BLaER1 treated with 17β-estradiol and CSF1 and Interleukin-3, amounts not matched to agents 10 nM and 100 nM (cell line): ENCODE measurements at regions not wholly inside any gene's neighbourhood (a gene's known extent, or its start where the extent isn't known, plus 50 kb on each side); places are given as distances from the start of the nearest gene placed in this dataset.
"Not testable (repeated sequence)": the region's sequence is repeated elsewhere in the genome, so short reads cannot be mapped to it uniquely, and the experiment has no call there.

Source experiments
- H3K27ac ChIP-seq, 11 experiments: shearing (Covaris generic); formaldehyde crosslinking; 2 replicates each; pipeline ENCODE4 v1.8.1; 2022
- H3K27me3 ChIP-seq, 11 experiments: shearing (Covaris generic); formaldehyde crosslinking; 2 replicates each; pipeline ENCODE4 v1.8.1; 2022
- H3K36me3 ChIP-seq, 11 experiments: shearing (Covaris generic); formaldehyde crosslinking; 2 replicates each; pipeline ENCODE4 v1.8.1; 2022
- H3K4me1 ChIP-seq, 10 experiments: shearing (Covaris generic); formaldehyde crosslinking; 2 replicates each; pipeline ENCODE4 v1.8.1; 2022
- H3K4me2 ChIP-seq, 11 experiments: shearing (Covaris generic); formaldehyde crosslinking; 2 replicates each; pipeline ENCODE4 v1.8.1; 2022
- H3K4me3 ChIP-seq, 10 experiments: shearing (Covaris generic); formaldehyde crosslinking; 2 replicates each; pipeline ENCODE4 v1.8.1; 2022
- H3K9ac ChIP-seq, 11 experiments: shearing (Covaris generic); formaldehyde crosslinking; 2 replicates each; pipeline ENCODE4 v1.8.1; 2022
- H3K9me3 ChIP-seq, 11 experiments: shearing (Covaris generic); formaldehyde crosslinking; replicated peaks in 1 of 11; 2 replicates each; pipeline ENCODE4 v1.8.1; 2022
- H4K20me1 ChIP-seq, 11 experiments: shearing (Covaris generic); formaldehyde crosslinking; 2 replicates each; pipeline ENCODE4 v1.8.1; 2022
- Cebpa-rat ChIP-seq, 11 experiments: shearing (Covaris generic); IDR thresholded peaks; 2 replicates each; pipeline ENCODE4 v1.8.1; 2022

GRCh38 chr5:66438696-66439095, 157.5 kb upstream of the MAST4 start:
- peaks cover 6 to 21% (median 9%) of the 10 kb centered on the region in 10 experiments for H3K4me1 ChIP-seq
- no peak overlapping the region for H3K27ac ChIP-seq
- TF ChIP-seq Cebpa-rat (IDR thresholded peaks at IDR 0.05): no peak
- H3K9me3 ChIP-seq: no peaks in the 10 kb centered on the region
- no peaks in the 10 kb centered on the region for H3K27me3 ChIP-seq
- H3K9ac ChIP-seq: no peak overlapping the region
- H4K20me1 ChIP-seq: no peaks in the 10 kb centered on the region
- no peaks in the 10 kb centered on the region for H3K36me3 ChIP-seq
- H3K4me2 ChIP-seq: no peak overlapping the region
- no peak overlapping the region for H3K4me3 ChIP-seq

GRCh38 chr5:66440202-66440680, 156.0 kb upstream of the MAST4 start:
- Histone ChIP-seq H3K4me1 (peaks cover 6 to 19% (median 9%) of the 10 kb centered on the region in 10 experiments), H3K9me3 (peaks cover 0 to 3% (median 0%) of the 10 kb centered on the region in 11 experiments; a peak in 3 of 22 replicates), H4K20me1 (no peaks in the 10 kb centered on the region), H3K4me3 (peak overlapping the region in 1 of 10 experiments; percentile 23; a peak in 1 of 20 replicates), H3K4me2 (peak overlapping the region in 9 of 11 experiments; percentile 7 to 81 (median 54); a peak in 14 of 22 replicates), H3K36me3 (no peaks in the 10 kb centered on the region), H3K27me3 (no peaks in the 10 kb centered on the region), H3K9ac (peak overlapping the region in 2 of 11 experiments; percentile 57 to 58; a peak in 4 of 22 replicates), H3K27ac (peak overlapping the region in 4 of 11 experiments; percentile 44 to 70 (median 54); a peak in 7 of 22 replicates)
- TF ChIP-seq Cebpa-rat (IDR thresholded peaks at IDR 0.05): no peak

DNA sequence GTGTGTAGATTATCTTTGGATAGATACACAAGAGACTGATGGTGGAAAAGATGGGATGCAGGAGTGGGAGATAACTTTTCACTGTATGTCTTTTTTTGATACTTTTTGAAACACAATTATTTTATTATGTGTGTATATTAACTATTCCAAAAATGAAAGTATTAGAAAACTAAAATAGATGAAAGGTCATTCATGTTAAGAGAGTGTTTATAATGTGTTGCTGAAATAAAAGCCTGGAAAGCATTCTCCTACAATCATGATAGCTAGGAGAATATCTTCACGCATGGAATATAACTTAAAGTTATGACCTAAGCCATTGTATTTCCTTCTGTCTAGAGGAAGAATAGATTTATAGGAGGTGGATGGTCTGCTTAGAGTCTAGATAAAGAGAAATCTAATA, 154.8 kb upstream of the MAST4 start:
- no peak for TF ChIP-seq Cebpa-rat (IDR thresholded peaks at IDR 0.05)
- H3K4me3 ChIP-seq: no peak overlapping the region
- H3K36me3 ChIP-seq: no peaks in the 10 kb centered on the region
- H3K27ac ChIP-seq: no peak overlapping the region
- H3K4me2 ChIP-seq: peak overlapping the region in 1 of 11 experiments; percentile 77; a peak in 1 of 22 replicates
- H3K9me3 ChIP-seq: peaks cover 0 to 3% (median 0%) of the 10 kb centered on the region in 11 experiments; a peak in 3 of 22 replicates
- H4K20me1 ChIP-seq: no peaks in the 10 kb centered on the region
- peaks cover 6 to 19% (median 9%) of the 10 kb centered on the region in 10 experiments for H3K4me1 ChIP-seq
- H3K9ac ChIP-seq: no peak overlapping the region
- H3K27me3 ChIP-seq: no peaks in the 10 kb centered on the region

DNA sequence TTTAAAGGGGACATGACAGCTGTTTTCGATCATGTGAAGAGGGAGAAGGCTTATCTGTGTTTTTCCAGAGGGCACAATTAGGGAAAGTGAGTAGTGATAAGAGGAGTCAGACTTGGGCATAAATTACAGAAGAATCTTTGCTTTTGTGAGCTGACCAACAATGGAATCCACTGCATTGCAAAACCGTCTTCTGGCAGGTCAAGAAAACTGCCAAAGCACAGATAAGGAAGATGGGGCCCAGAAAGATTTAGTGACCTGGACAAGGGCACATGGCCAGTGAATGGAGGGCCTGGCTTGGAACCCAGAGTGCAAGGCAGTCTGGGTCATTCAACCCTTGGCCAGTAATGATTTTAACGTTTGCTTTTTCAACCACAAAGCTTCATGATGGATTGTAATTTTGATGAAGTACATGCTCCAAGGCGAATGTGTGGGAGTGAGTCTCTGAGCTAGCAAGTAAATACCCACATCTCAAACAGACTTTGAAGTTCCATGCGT, 153.2 kb upstream of the MAST4 start:
- Histone ChIP-seq H3K27ac (no peak overlapping the region), H3K27me3 (no peaks in the 10 kb centered on the region), H3K36me3 (no peaks in the 10 kb centered on the region), H3K4me1 (peaks cover 6 to 19% (median 9%) of the 10 kb centered on the region in 10 experiments), H4K20me1 (no peaks in the 10 kb centered on the region), H3K9me3 (peaks cover 0 to 6% (median 3%) of the 10 kb centered on the region in 11 experiments; a peak in 7 of 22 replicates), H3K9ac (no peak overlapping the region), H3K4me3 (no peak overlapping the region), H3K4me2 (no peak overlapping the region)
- no peak for TF ChIP-seq Cebpa-rat (IDR thresholded peaks at IDR 0.05)

DNA sequence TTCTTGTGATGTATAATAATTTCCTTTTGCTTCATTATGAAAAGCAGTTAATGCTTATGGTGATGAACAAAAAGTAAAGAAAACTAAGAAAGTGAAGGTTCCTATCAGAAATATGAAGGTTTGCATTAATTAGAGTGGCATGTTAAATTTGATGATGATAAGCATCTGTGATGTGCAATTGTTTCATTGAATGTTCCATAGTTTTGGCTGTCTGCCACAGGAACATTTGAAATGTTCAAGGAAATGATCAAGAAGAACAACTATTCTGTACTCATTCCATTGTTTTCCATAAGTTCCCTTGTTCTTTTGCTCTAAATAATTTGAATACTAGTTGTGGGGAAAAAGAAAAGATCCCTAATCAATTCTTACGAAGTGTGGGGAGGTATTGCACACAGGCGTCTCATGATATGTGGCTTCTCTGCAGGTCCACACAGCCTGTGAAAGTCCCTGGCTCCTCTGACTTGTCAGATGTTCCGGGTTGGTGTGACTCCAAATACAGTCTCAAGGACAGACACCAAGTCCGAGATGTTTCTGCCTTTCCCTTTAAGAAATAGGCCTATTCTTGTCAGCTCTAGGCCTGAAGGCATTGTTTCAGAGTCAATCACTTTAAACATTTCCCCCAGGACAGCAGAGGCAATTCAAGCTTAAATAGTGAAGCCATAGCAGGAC, 152.6 kb upstream of the MAST4 start:
- Histone ChIP-seq H3K27ac (no peak overlapping the region), H3K36me3 (no peaks in the 10 kb centered on the region), H4K20me1 (no peaks in the 10 kb centered on the region), H3K9me3 (peaks cover 0 to 9% (median 3%) of the 10 kb centered on the region in 11 experiments; a peak in 13 of 22 replicates), H3K9ac (no peak overlapping the region), H3K27me3 (no peaks in the 10 kb centered on the region), H3K4me3 (no peak overlapping the region), H3K4me2 (no peak overlapping the region), H3K4me1 (peaks cover 6 to 19% (median 9%) of the 10 kb centered on the region in 10 experiments)
- no peak for TF ChIP-seq Cebpa-rat (IDR thresholded peaks at IDR 0.05)

GRCh38 chr5:66448070-66448469, 148.1 kb upstream of the MAST4 start:
- peaks cover 18 to 46% (median 32%) of the 10 kb centered on the region in 11 experiments for H3K9me3 ChIP-seq
- not testable (repeated sequence) for H3K9ac ChIP-seq, H4K20me1 ChIP-seq, H3K4me1 ChIP-seq, H3K27ac ChIP-seq, H3K4me2 ChIP-seq, H3K27me3 ChIP-seq, H3K36me3 ChIP-seq, H3K4me3 ChIP-seq

- peaks cover 0 to 12% (median 0%) of the 10 kb centered on the region in 10 experiments; a peak in 5 of 20 replicates for H3K4me1 ChIP-seq
Measured at GRCh38 chr5:66450237-66450636, 146.0 kb upstream of the MAST4 start.

DNA sequence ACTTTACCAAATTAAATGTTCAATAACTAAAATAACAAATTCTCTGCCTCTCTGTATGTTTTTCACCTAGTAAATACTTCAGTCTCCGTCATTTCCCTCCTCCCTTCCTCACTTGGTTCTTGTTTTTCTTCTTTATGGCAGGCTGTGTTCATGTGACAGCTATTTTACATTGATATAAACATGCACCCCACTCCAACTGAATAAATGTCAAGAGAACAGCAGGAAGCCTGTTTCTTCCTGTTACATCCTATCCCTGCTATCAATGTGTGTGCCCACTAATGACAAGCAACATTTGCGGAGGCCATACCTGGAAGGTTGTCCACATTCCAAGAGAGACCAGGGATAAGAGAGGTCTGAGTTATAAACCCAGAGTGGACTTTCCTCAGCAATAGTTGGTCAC, 145.2 kb upstream of the MAST4 start:
- Histone ChIP-seq H3K4me2 (no peak overlapping the region), H3K27me3 (no peaks in the 10 kb centered on the region), H3K4me1 (peaks cover 0 to 12% (median 0%) of the 10 kb centered on the region in 10 experiments; a peak in 5 of 20 replicates), H3K36me3 (no peaks in the 10 kb centered on the region), H3K27ac (no peak overlapping the region), H3K4me3 (no peak overlapping the region), H4K20me1 (no peaks in the 10 kb centered on the region), H3K9me3 (peaks cover 18 to 72% (median 47%) of the 10 kb centered on the region in 11 experiments), H3K9ac (no peak overlapping the region)
- TF ChIP-seq Cebpa-rat (IDR thresholded peaks at IDR 0.05): no peak

More at GRCh38 chr5:66450237-66450636, 146.0 kb upstream of the MAST4 start:
- no peaks in the 10 kb centered on the region for H3K27me3 ChIP-seq
- TF ChIP-seq Cebpa-rat (IDR thresholded peaks at IDR 0.05): no peak
- peaks cover 18 to 68% (median 47%) of the 10 kb centered on the region in 11 experiments for H3K9me3 ChIP-seq
- no peaks in the 10 kb centered on the region for H4K20me1 ChIP-seq
- H3K9ac ChIP-seq: no peak overlapping the region
- H3K4me2 ChIP-seq: no peak overlapping the region
- H3K36me3 ChIP-seq: no peaks in the 10 kb centered on the region
- no peak overlapping the region for H3K27ac ChIP-seq
- H3K4me3 ChIP-seq: no peak overlapping the region

GRCh38 chr5:66452109-66452508, 144.1 kb upstream of the MAST4 start:
- no peak for TF ChIP-seq Cebpa-rat (IDR thresholded peaks at IDR 0.05)
- H3K27ac ChIP-seq: no peak overlapping the region

More at GRCh38 chr5:66452109-66452508, 144.1 kb upstream of the MAST4 start:
- H3K4me3 ChIP-seq: no peak overlapping the region
- H4K20me1 ChIP-seq: no peaks in the 10 kb centered on the region
- H3K9me3 ChIP-seq: peaks cover 18 to 73% (median 47%) of the 10 kb centered on the region in 11 experiments
- H3K9ac ChIP-seq: no peak overlapping the region
- peaks cover 0 to 12% (median 0%) of the 10 kb centered on the region in 10 experiments; a peak in 5 of 20 replicates for H3K4me1 ChIP-seq
- H3K36me3 ChIP-seq: no peaks in the 10 kb centered on the region
- no peak overlapping the region for H3K4me2 ChIP-seq
- H3K27me3 ChIP-seq: no peaks in the 10 kb centered on the region
